AG04449 (cell line): ENCODE measurements at regions not wholly inside any gene's neighbourhood (a gene's known extent, or its start where the extent isn't known, plus 50 kb on each side); places are given as distances from the start of the nearest gene placed in this dataset.

Experiments used
- CTCF ChIA-PET: fragments of 350-600 bp; formaldehyde crosslinking; extraction: SDS; loops from one replicate; lab custom pipeline; 2021; ENCODE audit warnings: antibody characterized with exemption; lab: Yijun Ruan, JAX
- POLR2A ChIA-PET: fragments of 400-600, 350-600 bp; formaldehyde crosslinking; extraction: SDS; loops from one replicate; lab custom pipeline; 2020; ENCODE audit warnings: antibody characterized with exemption, inconsistent platforms; lab: Yijun Ruan, JAX
- DNase-seq: peaks from one replicate; pipeline ENCODE4 v3.0.0-alpha.2; 2010; ENCODE audit warnings: low read depth, low spot score
- H3K4me3 ChIP-seq: 2 replicates; pipeline ENCODE4 v1.5.1; 2011; ENCODE audit warnings: low read depth, mild to moderate bottlenecking, control low read depth, low read length
- CTCF ChIP-seq: IDR thresholded peaks from one replicate; pipeline ENCODE4 v1.5.1; 2011; ENCODE audit warnings: mild to moderate bottlenecking, moderate library complexity, low read length, control low read depth, inconsistent platforms; ENCODE audit not compliant: insufficient read depth; ENCODE audit errors: missing control alignments

DNA sequence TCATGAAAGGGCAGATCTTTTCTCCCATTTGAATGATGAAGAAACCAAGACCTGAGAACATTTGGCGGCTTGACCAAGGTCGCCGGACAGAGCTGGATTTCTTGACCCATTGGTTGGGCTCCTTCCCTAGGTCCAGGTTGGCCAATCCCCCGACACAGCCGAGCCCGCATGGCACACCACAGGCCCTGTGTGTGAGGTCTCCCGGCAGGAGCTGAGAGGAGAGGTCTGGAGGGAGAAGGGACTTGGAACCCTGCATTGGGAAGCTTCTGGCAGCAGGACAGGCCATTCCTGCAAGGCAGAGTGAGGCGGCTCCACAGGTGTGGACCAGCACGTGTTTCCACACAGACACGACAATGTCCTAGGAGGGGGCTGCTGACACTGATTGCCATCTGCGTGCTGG lies 98.6 kb upstream of the THY1 start:
- ChIA-PET CTCF (interaction anchor here (11.4 kb wide), 1 partner anchor 13 kb away, joined by 103 read pairs; no protein-coding TSS in a partner anchor), POLR2A (no interaction called here)
- DNase-seq = no peak
- TF ChIP-seq CTCF = no peak
- no peak overlapping the region for H3K4me3 ChIP-seq

GRCh38 chr11:119520966-119521365 lies 98.0 kb upstream of the THY1 start:
- no peak overlapping the region for H3K4me3 ChIP-seq
- POLR2A ChIA-PET = no interaction called here
- no peak for DNase-seq
- CTCF ChIA-PET = interaction anchor here (1.0 to 11.4 kb wide), 3 partner anchors 8 to 14 kb away, joined by 3 to 103 read pairs (median 4); no protein-coding TSS in a partner anchor
- TF ChIP-seq CTCF = no peak

GRCh38 chr11:119520400-119520799 lies 97.4 kb upstream of the THY1 start:
- no peak for DNase-seq
- no peak for TF ChIP-seq CTCF
- no peak overlapping the region for H3K4me3 ChIP-seq
- ChIA-PET CTCF (interaction anchor here (1.0 to 11.4 kb wide), 3 partner anchors 8 to 14 kb away, joined by 3 to 103 read pairs (median 4); no protein-coding TSS in a partner anchor), POLR2A (no interaction called here)

GRCh38 chr11:119519796-119520195 lies 96.8 kb upstream of the THY1 start:
- ChIA-PET CTCF (interaction anchor here (1.0 to 11.4 kb wide), 4 partner anchors 9 to 15 kb away, joined by 3 to 103 read pairs (median 4); no protein-coding TSS in a partner anchor), POLR2A (no interaction called here)
- no peak for DNase-seq
- TF ChIP-seq CTCF = no peak
- H3K4me3 ChIP-seq = no peak overlapping the region

DNA sequence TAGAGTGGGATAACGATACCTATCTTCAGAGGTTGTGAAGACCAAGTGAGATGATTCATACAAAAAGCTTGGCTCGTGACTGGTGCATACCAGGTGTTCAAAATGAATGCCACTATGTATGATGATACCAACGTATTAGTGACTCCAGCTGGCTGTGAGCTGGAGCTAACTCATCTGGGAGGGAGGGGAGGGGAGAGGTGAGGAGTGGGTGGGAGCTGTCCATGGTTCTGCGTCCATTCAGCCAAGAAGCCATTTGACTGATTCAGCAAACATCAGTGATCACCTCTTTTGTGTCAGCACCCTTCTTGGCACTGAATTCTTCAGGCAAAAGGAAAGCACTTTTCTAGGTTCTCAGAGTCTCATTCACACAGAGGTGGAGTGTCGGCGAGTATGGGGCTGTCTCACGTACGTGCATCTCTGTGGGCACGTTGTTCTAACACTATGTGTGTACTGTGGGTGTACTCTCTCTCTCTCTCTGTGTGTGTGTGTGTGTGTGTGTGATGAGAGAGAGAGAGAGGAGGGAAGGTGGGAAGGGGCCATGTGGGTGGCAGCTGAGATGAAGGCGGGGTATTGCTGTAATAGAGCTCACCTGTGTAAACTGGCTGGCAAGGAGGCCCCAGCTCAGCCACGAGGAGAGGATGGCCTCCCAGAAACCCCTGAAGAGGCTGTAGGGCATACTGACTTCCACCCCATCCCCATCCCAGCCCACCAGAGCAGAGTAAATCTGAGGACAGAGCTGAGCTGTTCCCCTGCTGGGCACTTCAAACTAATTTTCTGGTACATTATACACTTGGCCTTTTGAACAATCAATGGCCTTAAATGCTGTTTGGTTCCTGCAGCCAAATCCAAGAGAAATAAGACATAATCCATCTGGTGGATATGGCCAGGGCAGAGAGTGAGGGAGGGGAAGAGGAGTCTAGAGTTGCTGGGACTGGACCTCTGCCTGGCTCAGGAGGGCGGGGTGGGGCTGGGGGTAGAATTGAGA lies 96.1 kb upstream of the THY1 start:
- CTCF ChIA-PET = interaction anchor here (1.1 to 11.4 kb wide), 2 partner anchors 11 to 16 kb away, joined by 3 to 103 read pairs; no protein-coding TSS in a partner anchor
- POLR2A ChIA-PET = no interaction called here
- no peak overlapping the region for H3K4me3 ChIP-seq

More for the DNA sequence above, 96.1 kb upstream of the THY1 start:
- no peak for TF ChIP-seq CTCF
- no peak for DNase-seq
